ENCODE measurements at regions not wholly inside any gene's neighbourhood (a gene's known extent, or its start where the extent isn't known, plus 50 kb on each side); places are given as distances from the start of the nearest gene placed in this dataset.
"Not testable (repeated sequence)": the region's sequence is repeated elsewhere in the genome, so short reads cannot be mapped to it uniquely, and the experiment has no call there.

DNA sequence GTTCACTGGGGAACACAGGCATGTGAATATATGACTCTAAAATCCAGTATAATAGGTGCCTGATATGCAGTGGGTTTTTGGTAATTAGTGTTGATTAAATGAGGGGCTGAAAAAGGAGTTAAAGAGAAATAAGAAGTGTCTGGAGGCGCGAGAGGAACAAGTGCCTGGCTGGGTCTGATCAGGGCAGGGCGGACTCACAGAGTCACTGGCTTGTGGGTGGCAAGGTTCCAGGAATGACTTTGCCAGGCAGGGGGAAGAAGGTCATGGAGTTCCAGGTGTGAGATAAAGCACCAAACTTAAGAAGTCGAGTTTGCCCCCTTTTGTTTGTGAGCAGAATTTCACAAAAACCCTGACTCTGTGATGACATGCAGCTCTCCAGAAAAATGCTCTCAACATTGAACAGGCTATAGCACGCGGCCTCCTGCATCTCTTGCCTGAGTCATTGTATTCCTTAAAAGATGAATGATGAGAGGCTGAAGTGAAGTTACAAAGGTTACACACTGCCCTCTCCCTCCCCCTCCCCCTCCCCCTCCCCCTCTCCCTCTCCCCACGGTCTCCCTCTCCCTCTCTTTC is 63.0 kb upstream of the LMCD1 start:
- no peak for DNase-seq

- not testable (repeated sequence) for DNase-seq
These were observed 61.5 kb upstream of the LMCD1 start for GRCh38 chr3:8440142-8440541.

- DNase-seq, result peak; percentile 2
These were observed 59.6 kb upstream of the LMCD1 start for GRCh38 chr3:8441969-8442559.

GRCh38 chr3:8442993-8443650 is 58.5 kb upstream of the LMCD1 start:
- DNase-seq, result no peak

DNA sequence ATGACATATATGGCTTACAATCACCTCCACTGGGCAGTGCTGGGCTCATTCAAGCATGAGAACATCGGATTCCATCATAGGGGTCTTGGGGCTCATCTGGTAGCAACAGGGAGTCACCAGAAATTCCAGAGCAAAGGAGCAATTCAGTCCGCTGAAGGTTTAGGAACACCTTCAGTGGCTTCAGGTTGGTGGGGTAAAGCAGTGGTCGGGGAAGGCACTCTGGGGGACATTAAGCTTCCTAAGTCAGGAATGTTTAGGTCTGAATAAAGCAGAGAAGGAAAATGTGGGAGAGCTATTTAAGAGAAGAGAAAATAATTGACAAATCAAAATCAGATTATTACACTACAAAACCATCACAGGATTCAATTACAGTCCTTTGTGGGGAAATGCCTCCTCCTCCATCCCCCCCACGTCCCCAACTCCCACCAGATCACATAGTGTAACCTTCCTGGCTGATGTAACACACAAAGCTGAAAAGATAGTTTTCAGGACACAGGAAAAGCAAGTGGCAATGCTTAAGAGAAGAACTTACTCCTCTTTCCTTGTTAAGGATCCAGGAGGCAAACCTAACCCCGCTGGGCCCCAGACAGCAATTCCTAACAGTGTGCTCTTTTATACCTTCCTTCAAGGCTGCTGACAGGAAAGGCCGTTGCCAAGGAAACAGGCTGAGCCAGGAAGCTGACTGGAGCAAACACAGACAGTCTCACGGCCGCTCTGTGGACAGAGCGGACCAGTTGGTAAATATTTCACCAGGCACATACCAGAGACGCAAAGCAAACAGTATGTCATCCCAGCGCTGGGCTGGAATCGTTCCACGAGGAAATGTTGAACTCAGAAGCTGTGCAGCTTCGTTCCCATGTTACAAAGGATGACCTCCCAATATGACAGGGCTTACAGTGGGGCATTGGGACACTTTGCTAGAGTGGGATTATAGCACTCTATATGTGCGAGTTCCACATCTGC is 57.5 kb upstream of the LMCD1 start:
- DNase-seq, result peak; percentile 51

DNA sequence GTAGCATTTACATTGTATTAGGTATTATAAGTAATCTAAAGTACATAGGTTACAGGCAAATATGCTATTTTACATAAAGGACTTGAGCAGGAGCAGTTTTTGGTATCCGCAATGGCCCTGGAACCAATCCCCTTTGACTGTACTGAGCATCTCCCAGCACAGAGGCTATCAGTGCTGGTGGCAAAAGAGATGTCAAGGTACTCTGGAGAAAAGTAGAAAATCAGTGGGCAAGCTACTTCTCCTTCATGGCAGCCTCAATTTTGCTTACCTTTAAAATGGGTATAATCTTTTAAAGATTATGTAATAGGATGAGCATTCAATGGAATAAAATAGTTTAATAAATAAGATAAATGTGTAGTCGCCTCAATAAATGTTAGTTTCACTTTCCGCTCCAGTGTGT is 56.7 kb upstream of the LMCD1 start:
- no peak for DNase-seq

GRCh38 chr3:8445861-8446260 is 55.8 kb upstream of the LMCD1 start:
- no peak for DNase-seq

GRCh38 chr3:8446845-8447244 is 54.8 kb upstream of the LMCD1 start:
- DNase-seq, result no peak

DNA sequence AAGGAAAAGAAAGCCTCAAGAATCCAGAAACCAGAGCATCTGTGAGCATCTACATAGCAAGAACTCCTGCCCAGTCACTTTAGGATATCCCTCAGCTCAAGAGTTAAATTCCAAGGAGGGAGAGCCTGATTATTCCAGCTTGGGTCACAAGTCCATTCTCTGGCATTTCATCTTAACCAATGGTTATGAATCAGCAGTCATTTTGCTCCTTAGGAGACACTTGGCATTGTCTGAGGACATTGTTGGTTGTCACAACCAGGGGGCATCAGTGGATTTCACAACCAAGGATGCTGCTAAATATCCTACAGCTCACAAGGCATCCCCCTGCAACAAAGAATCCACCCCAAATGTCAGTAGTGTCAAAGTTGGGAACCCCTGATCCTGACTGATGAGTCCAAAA is 51.0 kb upstream of the LMCD1 start:
- no peak for DNase-seq

DNA sequence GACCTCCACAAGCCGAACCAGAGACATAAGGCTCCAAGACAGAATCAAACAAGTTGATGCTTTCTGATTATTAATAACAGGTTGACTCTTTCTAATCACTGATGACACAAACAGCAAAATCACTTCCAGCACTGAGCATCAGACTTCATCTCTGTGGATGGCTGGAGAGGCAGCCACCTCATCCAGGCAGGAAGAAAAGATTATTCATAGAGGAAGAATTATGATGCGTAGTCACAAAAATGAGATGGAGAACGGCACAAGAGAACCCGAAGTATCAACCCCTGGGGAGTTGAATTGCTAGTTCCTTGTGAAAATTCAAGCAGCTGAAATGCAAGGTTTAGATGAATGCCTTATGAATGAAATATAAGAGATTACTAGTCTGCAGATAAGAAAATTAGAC is 49.9 kb upstream of the LMCD1 start:
- DNase-seq, result no peak

All from COR-L47 (cell line).